Tibial artery (tissue), 4 donors: ENCODE measurements at regions not wholly inside any gene's neighbourhood (a gene's known extent, or its start where the extent isn't known, plus 50 kb on each side); places are given as distances from the start of the nearest gene placed in this dataset.

ENCODE experiments used
- DNase-seq, 2 donors: peaks; one replicate each; pipeline ENCODE4 v3.0.0-alpha.2; 2019
- H3K27ac ChIP-seq, 2 donors: fragments of 200-600 bp; sonication (generic) in 1 of 2; 1 replicate in 1 of 2; 2 replicates in 1 of 2; pipeline ENCODE4 v1.5.1; 2018 to 2019; ENCODE audit warnings: mild to moderate bottlenecking in 1 of 2
- H3K27me3 ChIP-seq, 2 donors: fragments of 200-600 bp; sonication (generic) in 1 of 2; one replicate each; pipeline versions ENCODE4 v1.5.1 to v1.6.0; 2016 to 2019
- H3K36me3 ChIP-seq, 3 donors: fragments of 200-600 bp; sonication (generic) in 2 of 3; one replicate each; pipeline ENCODE4 v1.5.1; 2016 to 2019; ENCODE audit warnings: mild to moderate bottlenecking in 2 of 3
- H3K4me1 ChIP-seq, 4 donors: fragments of 200-600 bp; sonication (generic) in 2 of 4; 1 replicate in 3 of 4; 2 replicates in 1 of 4; pipeline ENCODE4 v1.5.1; 2016 to 2019
- H3K4me3 ChIP-seq, 2 donors: fragments of 200-600 bp; sonication (generic) in 1 of 2; 1 replicate in 1 of 2; 2 replicates in 1 of 2; pipeline ENCODE4 v1.5.1; 2018 to 2019; ENCODE audit warnings: mild to moderate bottlenecking in 2 of 2
- H3K9me3 ChIP-seq, 3 donors: fragments of 200-600 bp; sonication (generic) in 1 of 3; one replicate each; pipeline ENCODE4 v1.5.1; 2016 to 2019
- CTCF ChIP-seq, 2 experiments: fragments of 200-600 bp in 1 of 2; fragments of 450-650 bp in 1 of 2; IDR thresholded peaks; one replicate each; pipeline ENCODE4 v1.5.1; 2017 to 2019; ENCODE audit warnings: antibody characterized with exemption in 2 of 2, mild to moderate bottlenecking in 1 of 2, moderate library complexity in 1 of 2
- intact Hi-C: fragments of 100-400 bp; cut with DNase I; formaldehyde crosslinking; loops from one replicate; pipeline ENCODE4 v1.15.0; 2023; ENCODE audit warnings: low total_unique reads

GRCh38 chr6:28658475-28659249 is 133.0 kb downstream of the GPX5 start:
- Histone ChIP-seq H3K27me3 (peaks cover 0 to 17% of the 10 kb centered on the region in 2 donors), H3K4me3 (peak overlapping the region; percentile 41 to 48), H3K4me1 (peaks cover 0 to 16% (median 4%) of the 10 kb centered on the region in 4 donors), H3K36me3 (no peaks in the 10 kb centered on the region), H3K9me3 (no peaks in the 10 kb centered on the region), H3K27ac (no peak overlapping the region)
- intact Hi-C loops, result no loop called here
- no peak for TF ChIP-seq CTCF (IDR thresholded peaks at IDR 0.05)
- DNase-seq, result no peak

- intact Hi-C loops, result no loop called here
- peak overlapping the region; percentile 41 to 48 for H3K4me3 ChIP-seq
- H3K4me1 ChIP-seq, result peaks cover 0 to 16% (median 4%) of the 10 kb centered on the region in 4 donors
- H3K9me3 ChIP-seq, result no peaks in the 10 kb centered on the region
- no peak for DNase-seq
- TF ChIP-seq CTCF (IDR thresholded peaks at IDR 0.05), result no peak
- H3K36me3 ChIP-seq, result no peaks in the 10 kb centered on the region
- no peak overlapping the region for H3K27ac ChIP-seq
- peaks cover 0 to 15% of the 10 kb centered on the region in 2 donors for H3K27me3 ChIP-seq
These were observed 133.5 kb downstream of the GPX5 start for GRCh38 chr6:28659250-28659566.

GRCh38 chr6:28661097-28661713 is 135.5 kb downstream of the GPX5 start:
- H3K27me3 ChIP-seq, result peaks cover 0 to 14% of the 10 kb centered on the region in 2 donors
- intact Hi-C loops, result no loop called here

GRCh38 chr6:28664870-28665396 is 139.3 kb downstream of the GPX5 start:
- Histone ChIP-seq H3K4me3 (no peak overlapping the region), H3K36me3 (no peaks in the 10 kb centered on the region), H3K4me1 (no peaks in the 10 kb centered on the region), H3K27me3 (peaks cover 0 to 9% of the 10 kb centered on the region in 2 donors), H3K27ac (no peak overlapping the region), H3K9me3 (no peaks in the 10 kb centered on the region)
- no peak for DNase-seq
- no peak for TF ChIP-seq CTCF (IDR thresholded peaks at IDR 0.05)
- intact Hi-C loops, result no loop called here

More at GRCh38 chr6:28661097-28661713, 135.5 kb downstream of the GPX5 start:
- H3K9me3 ChIP-seq, result no peaks in the 10 kb centered on the region
- peaks cover 0 to 16% (median 4%) of the 10 kb centered on the region in 4 donors for H3K4me1 ChIP-seq
- H3K27ac ChIP-seq, result no peak overlapping the region
- H3K36me3 ChIP-seq, result no peaks in the 10 kb centered on the region
- DNase-seq, result no peak
- no peak overlapping the region for H3K4me3 ChIP-seq
- no peak for TF ChIP-seq CTCF (IDR thresholded peaks at IDR 0.05)

- H3K36me3 ChIP-seq, result no peaks in the 10 kb centered on the region
- H3K4me3 ChIP-seq, result no peak overlapping the region
- no peak overlapping the region for H3K27ac ChIP-seq
- H3K27me3 ChIP-seq, result peaks cover 0 to 27% of the 10 kb centered on the region in 2 donors
- DNase-seq, result no peak
- H3K4me1 ChIP-seq, result peaks cover 0 to 8% (median 7%) of the 10 kb centered on the region in 4 donors
- TF ChIP-seq CTCF (IDR thresholded peaks at IDR 0.05), result no peak
- H3K9me3 ChIP-seq, result no peaks in the 10 kb centered on the region
- intact Hi-C loops, result no loop called here
These were observed 147.7 kb downstream of the GPX5 start for GRCh38 chr6:28673417-28673786.
